NCI-H128 (cell line): ENCODE measurements at regions not wholly inside any gene's neighbourhood (a gene's known extent, or its start where the extent isn't known, plus 50 kb on each side); places are given as distances from the start of the nearest gene placed in this dataset.

ENCODE experiments used
- DNase-seq: peaks from one replicate; lab custom pipeline; 2025; ENCODE audit not compliant: unreplicated experiment; lab: John Stamatoyannopoulos, UW

DNA sequence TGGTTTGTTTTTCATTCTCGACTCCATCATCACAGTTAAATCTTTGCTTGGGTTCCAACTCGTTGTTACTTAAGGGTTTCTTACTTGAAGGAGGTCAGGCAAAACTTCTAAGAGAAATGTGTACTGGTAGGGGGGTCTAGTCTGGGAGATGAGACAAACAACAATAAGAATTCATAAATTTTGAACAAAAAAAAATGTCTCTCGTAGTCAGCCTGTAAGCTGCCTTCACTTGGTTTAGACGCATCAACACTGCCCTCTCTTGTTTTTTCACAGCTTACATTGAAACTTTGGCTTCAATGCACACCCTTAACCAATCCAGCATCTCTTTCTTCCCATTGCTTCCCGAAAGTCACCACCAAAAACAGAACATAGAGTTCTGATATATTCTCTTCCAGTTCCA, 576.4 kb upstream of the PIK3C3 start:
- no peak for DNase-seq

GRCh38 chr18:41373612-41374011, 581.4 kb upstream of the PIK3C3 start:
- no peak for DNase-seq

- no peak for DNase-seq
Observed at GRCh38 chr18:41372046-41372665, 582.9 kb upstream of the PIK3C3 start.

DNA sequence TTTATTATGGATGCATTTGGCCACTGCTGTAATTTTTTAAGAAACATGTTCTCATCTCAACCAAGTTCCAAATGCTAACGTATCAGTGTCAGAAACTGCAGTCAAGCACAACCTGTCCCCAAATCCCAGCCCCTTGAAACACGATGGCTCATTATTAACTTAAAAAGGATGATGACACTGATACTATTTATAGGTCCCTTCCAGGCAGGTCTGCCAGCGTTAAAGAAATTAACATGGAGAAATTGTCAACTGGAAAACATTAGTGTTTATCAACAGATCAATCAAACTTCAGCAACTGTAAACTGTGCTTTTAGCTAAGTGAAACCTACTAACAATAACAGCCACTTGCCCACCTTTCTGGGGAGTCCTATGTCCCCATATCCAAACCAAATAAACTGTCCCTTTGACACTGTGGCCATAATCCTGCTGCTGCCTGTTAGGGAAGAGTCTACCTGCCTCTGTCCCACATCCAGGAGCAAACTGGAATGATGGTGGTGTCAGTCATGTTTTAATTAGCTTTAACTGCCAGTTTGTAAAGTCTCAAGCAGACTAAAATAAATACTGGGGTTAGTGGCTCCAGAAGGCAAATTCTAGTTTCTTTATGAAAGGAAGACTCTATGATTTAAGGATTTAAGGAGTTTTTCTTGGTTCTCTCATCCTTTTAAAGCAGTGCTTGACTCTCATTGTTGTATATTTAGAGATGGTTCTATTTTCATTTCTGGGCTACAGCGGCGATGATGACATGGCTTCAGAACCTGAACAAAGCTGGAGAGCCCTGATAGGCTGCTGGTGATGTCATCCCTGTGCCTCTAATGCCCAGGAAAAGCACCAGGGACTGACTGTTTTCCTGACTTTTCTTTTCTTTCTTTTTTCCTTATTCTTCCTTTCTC, 583.6 kb upstream of the PIK3C3 start:
- no peak for DNase-seq

GRCh38 chr18:41370740-41371139, 584.3 kb upstream of the PIK3C3 start:
- no peak for DNase-seq

DNA sequence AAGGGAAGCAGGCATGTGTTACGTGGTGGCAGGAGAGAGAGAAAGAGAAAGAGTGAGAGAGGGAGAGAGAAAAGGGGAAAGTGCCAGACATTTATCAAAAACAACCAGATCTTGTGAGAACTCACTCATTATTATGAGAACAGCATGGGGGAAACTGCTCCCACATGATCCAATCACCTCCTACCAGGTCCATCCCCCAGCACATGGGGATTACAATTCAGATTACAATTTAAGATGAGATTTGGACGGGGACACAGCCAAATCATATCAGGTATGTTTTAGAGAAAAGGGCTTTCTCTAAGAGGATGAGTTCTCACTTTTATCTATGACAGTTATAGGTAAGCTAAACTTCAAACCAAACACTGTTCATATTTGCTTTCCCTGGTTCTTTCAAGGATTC, 597.3 kb upstream of the PIK3C3 start:
- DNase-seq, result no peak

GRCh38 chr18:41353777-41354528, 601.1 kb upstream of the PIK3C3 start:
- no peak for DNase-seq

DNA sequence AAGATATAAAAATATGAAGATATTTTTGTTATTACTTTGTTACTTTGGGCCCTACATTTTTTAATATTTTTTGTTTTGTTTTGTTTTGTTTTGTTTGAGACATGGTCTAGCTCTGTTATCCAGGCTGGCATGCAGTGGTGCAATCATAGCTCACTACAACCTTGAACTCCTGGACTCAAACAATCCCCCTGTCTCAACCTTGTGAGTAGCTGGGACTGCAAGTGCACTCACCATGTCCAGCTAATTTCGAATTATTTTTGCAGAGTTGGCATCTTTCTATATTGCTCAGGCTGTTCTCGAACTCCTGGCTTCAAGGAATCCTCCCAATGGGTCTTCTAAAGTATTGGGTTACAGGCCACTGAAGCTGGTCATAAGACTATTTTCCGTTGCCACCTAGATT, 603.6 kb upstream of the PIK3C3 start:
- DNase-seq, result no peak

- no peak for DNase-seq
Observed at GRCh38 chr18:41347057-41347456, 608.0 kb upstream of the PIK3C3 start.

- DNase-seq, result no peak
Observed at GRCh38 chr18:41343808-41344207, 611.2 kb upstream of the PIK3C3 start.

GRCh38 chr18:41338341-41338740, 616.7 kb upstream of the PIK3C3 start:
- no peak for DNase-seq

DNA sequence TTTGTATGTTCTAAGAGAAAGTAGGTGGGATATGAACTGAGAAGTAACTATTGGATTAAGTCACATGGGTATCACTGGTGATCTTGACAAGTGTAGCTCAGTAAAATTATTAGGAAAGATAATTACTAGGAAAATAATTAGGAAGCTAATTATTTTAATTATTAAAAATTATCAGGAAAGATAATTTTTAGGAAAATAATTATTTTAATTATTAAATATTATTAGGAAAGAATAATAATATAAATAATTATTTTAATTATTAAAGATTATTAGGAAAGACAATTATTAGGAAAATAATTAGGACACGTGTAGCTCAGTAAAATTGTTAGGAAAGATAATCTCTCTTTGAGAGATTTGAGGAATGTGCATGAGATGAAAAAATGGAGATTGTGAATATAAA, 623.4 kb upstream of the PIK3C3 start:
- no peak for DNase-seq

DNA sequence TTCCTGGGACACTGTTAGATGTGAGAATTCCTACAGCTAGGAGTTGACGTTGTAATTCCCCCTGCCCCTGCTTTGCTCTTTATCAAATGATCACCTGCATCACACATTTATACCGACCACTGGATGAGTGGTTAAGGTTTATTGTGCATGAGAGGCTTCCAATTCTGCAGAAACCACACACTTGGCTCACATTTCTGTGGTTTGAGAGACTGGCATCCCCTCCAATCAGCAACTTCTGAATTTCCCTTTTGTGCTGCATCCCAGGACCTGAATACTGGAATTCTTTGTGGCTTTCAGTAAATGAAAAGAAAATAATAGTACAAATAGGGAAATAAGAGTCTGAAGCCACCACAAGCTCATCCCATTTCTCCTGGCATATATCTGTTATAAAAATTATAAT, 628.7 kb upstream of the PIK3C3 start:
- no peak for DNase-seq

DNA sequence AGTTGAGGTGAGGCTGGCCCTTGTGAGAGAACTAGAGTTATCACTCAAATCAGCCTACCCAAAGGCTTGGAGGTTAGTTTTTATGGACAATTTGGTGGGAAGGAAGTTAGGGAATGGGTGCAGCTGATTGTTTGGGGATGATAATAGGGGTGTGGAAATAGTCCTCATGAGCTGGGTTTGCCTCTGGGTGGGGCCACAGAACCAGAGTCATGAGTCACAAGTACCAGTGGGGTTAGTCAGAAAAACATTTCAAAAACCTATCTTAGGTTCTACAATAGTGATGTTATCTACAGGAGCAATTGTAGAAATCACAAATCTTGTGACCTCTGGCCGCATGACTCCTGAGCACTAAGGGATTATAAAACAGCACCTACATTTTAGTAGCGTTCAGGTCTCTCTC, 630.1 kb upstream of the PIK3C3 start:
- no peak for DNase-seq

DNA sequence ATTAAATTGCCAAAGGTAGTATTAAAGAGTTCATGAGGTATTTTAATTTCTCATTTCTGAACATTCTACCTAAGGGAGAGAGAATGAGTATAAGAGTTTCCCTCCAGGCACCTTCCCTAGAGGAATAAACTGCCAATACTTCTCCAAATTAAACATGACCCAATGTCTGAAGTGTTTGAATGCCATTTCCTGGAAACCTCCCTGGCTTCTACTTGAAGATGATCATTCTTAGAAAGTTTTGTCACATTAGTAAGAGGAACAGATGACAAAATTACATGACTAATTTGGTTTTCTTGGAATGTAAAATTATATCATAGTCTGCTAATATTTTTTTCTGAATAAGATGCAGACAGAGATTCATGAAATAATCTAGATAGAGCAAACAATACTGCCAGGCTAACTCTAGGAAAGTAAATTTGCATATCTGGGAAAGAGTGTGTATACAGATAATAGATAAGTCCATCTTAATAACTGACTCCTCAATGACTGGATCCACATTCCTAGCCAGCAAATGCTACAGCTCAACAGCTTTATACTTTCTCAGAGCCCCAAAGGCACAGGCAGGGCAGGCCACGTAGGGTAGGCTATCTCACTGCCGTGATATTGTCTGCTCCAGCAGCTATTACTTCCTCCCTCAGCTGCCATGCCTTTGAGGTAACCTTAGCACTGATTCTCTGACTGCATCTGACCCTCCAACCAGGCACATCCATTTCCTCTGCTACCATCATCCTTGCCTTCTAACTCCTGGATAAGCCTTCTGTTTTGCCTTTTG, 630.8 kb upstream of the PIK3C3 start:
- no peak for DNase-seq

GRCh38 chr18:41323044-41323443, 632.0 kb upstream of the PIK3C3 start:
- DNase-seq, result no peak

GRCh38 chr18:41320100-41320499, 634.9 kb upstream of the PIK3C3 start:
- DNase-seq, result no peak

DNA sequence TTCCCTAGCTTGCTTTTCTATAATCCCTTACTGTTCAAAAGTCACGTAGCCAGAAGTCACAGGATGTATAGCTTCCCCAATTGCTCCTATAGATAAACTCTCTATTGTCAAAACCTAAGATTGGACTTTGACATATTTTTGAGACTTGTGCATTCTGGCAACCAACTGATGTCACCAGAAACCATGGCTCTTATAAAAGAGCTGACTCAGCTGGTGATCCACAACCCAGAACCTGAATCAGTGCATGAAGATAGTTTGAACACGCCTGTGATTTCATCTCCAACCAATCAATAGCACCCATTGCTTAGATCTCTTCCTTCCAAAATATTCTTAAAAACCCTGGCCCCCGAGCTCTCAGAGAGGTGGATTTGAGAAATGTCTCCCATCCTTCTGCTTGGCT, 639.9 kb upstream of the PIK3C3 start:
- DNase-seq, result no peak

DNA sequence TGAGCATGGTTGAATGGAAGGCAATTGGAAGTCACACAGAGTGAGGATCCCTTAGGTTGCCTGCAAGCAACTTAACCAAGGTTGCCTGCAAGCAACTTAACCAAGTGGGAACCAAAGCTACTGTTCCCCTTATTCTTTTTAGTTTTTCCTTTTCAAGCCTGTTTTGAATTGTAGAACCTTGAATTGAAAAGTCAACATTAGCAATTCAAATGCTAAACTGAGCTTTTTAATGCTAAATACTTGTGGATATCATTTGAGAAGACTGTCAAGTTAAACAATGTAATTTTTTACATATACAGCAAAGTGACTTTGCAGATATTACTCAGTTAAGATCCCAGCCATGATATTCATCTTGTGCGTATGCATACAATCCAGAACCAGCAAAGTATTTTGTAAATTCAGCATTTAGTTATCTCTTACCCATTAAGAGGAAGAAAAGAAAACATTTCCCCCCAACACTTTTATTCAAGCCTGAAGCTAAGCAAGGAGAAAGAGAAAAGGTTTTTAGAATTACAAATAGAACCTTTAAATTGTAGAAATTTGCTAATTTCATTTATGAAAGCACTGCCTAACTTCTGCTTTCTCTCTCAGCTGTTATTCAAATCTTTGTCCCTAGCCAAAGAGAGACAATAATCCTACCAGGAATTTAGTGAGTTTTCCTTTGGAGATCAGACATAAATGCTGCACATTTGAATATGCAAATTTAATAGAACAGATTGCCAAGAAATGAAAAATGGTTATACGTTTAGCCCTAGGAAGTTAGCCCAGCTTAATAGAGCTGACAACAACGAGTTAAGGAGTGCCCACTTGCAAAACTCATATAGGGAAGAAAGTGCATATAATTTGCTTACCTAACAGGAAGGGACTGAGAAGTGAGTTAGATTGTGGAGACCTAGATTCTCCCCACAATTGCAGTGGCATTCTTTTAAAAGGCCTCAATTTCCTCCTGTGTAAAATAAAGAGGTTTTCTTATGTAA, 643.2 kb upstream of the PIK3C3 start:
- DNase-seq, result no peak

- no peak for DNase-seq
Observed at GRCh38 chr18:41297740-41298139, 657.3 kb upstream of the PIK3C3 start.
